ENCODE measurements at regions not wholly inside any gene's neighbourhood (a gene's known extent, or its start where the extent isn't known, plus 50 kb on each side); places are given as distances from the start of the nearest gene placed in this dataset.

DNA sequence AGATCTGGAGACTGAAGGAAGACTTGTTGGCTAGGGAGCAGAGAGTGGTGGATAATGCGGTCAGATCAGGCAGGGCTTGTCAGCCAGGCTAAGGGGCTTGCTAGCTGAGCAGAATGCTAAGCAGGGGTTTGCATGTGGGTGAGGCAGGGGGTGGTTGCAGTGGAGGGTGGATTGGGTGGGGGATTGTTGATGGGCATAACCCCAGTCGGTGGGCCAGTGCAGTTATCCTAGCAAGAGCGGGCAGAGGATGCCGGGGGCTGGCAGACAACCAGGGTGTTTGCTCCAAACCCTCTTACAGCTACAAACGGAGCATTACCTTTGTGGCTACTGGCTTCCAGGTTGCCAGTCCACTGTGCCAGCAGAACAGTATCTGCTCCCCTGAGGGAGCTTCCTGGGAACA, 131.5 kb upstream of the LGALSL start:
- POLR2A ChIA-PET: no interaction called here
- Mint-ChIP-seq H3K4me1 (peaks cover 41% of the 10 kb centered on the region), H3K36me3 (ENCODE audit: low read depth) (peaks cover 6% of the 10 kb centered on the region)

DNA sequence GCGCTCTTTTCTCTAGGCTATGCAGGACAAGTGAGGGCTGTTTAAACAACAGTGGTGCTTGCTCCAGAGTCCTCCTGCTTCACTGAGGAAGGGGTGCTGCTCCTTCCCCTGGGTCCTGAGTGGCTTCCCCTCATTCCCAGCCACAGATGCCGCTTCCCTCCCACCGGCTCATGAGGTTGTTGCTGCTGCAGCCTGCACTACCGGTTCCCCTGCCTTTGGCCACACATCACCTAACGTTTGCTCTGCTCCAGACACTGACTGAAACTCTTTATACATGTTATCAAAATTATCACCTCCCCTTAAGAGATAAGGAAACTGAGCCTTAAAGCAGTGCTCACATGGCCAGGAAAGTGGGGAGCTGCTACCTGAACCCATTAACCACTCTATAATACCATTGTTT, 130.8 kb upstream of the LGALSL start:
- CTCF ChIA-PET: interaction anchor here (1.3 to 1.7 kb wide), 2 partner anchors 8 to 12 kb away, joined by 4 to 5 read pairs; no protein-coding TSS in a partner anchor
- peaks cover 2% of the 10 kb centered on the region for H3K9me3 Mint-ChIP-seq
- POLR2A ChIA-PET: no interaction called here
- H3K4me3 Mint-ChIP-seq: no peak overlapping the region
- peaks cover 48% of the 10 kb centered on the region for H3K4me1 Mint-ChIP-seq
- no peak for DNase-seq
- no peak overlapping the region for H3K27ac Mint-ChIP-seq
- peaks cover 18% of the 10 kb centered on the region for H3K27me3 Mint-ChIP-seq
- peaks cover 6% of the 10 kb centered on the region for H3K36me3 Mint-ChIP-seq (ENCODE audit: low read depth)

More for the DNA sequence above, 131.5 kb upstream of the LGALSL start:
- no peak overlapping the region for H3K27ac Mint-ChIP-seq
- peaks cover 2% of the 10 kb centered on the region for H3K9me3 Mint-ChIP-seq
- H3K27me3 Mint-ChIP-seq: peaks cover 18% of the 10 kb centered on the region
- CTCF ChIA-PET: interaction anchor here (0.6 to 1.7 kb wide), 3 partner anchors 9 to 204 kb away, joined by 3 to 5 read pairs (median 4); no protein-coding TSS in a partner anchor
- DNase-seq: no peak
- no peak overlapping the region for H3K4me3 Mint-ChIP-seq

DNA sequence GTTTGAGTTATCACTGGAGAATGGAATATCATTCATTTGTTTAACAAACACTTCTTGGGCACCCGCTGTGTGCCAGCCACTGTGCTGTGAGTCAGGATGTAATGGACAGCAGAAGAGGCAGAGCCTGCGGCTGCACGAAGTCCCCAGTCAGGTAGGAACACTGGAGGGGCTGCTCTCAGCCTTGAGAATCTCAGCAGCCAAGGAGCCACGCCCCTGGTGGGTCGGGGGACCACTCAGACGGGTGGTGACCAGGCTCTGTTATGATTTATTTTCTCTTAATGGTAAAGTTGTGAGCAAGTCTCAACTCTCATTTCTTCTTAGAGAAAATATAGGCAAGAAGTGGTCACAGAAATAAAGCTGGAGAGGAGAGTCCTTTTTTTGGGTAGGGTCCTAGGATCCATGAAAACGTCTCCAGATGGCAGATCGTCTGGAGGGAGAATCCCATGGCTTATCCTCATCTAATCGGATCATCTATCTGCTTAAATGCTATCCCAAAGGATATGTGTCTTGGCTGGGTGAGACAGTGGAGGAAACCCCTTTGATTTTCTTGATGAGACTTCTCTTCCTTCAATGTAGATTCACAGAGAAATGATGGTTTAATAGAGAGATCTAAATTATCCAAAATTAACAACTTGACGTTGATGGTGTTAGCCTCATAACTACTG, 129.1 kb upstream of the LGALSL start:
- no peak overlapping the region for H3K27ac Mint-ChIP-seq
- no peak overlapping the region for H3K4me3 Mint-ChIP-seq
- H3K9me3 Mint-ChIP-seq: peaks cover 2% of the 10 kb centered on the region
- H3K4me1 Mint-ChIP-seq: peaks cover 60% of the 10 kb centered on the region
- DNase-seq: no peak
- ChIA-PET CTCF (interaction anchor here (0.5 to 8.8 kb wide), 5 partner anchors 14 to 276 kb away, joined by 3 to 72 read pairs (median 4); no protein-coding TSS in a partner anchor), POLR2A (no interaction called here)
- peaks cover 22% of the 10 kb centered on the region for H3K27me3 Mint-ChIP-seq
- peaks cover 6% of the 10 kb centered on the region for H3K36me3 Mint-ChIP-seq (ENCODE audit: low read depth)

DNA sequence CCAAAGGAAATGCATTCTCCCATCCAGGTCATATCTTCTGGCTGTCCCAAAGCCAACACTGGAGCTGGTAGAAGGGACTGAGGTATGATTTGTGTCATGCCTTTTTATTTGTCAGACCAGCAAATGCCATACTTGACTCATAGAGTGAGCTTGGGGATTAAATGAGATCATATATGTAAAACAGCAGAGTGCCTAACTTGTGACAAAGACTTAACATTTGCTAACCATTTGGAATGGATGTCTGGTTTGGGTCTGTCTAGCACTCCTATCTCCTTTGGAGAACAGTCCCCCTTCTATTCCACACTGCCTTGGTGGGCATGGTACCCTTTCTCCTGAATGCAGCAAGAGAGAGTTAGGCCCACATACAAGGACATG, 128.5 kb upstream of the LGALSL start:
- CTCF ChIA-PET: interaction anchor here (0.5 to 8.8 kb wide), 7 partner anchors 15 to 276 kb away, joined by 3 to 72 read pairs (median 5); no protein-coding TSS in a partner anchor
- peak overlapping the region; percentile 90 for H3K27ac Mint-ChIP-seq
- H3K4me3 Mint-ChIP-seq: peak overlapping the region; percentile 52
- H3K4me1 Mint-ChIP-seq: peaks cover 64% of the 10 kb centered on the region
- H3K9me3 Mint-ChIP-seq: peaks cover 2% of the 10 kb centered on the region
- DNase-seq: no peak
- peaks cover 22% of the 10 kb centered on the region for H3K27me3 Mint-ChIP-seq
- POLR2A ChIA-PET: interaction anchor here (1.0 kb wide), 1 partner anchor 8 kb away, joined by 3 read pairs; no protein-coding TSS in a partner anchor
- peaks cover 6% of the 10 kb centered on the region for H3K36me3 Mint-ChIP-seq (ENCODE audit: low read depth)

DNA sequence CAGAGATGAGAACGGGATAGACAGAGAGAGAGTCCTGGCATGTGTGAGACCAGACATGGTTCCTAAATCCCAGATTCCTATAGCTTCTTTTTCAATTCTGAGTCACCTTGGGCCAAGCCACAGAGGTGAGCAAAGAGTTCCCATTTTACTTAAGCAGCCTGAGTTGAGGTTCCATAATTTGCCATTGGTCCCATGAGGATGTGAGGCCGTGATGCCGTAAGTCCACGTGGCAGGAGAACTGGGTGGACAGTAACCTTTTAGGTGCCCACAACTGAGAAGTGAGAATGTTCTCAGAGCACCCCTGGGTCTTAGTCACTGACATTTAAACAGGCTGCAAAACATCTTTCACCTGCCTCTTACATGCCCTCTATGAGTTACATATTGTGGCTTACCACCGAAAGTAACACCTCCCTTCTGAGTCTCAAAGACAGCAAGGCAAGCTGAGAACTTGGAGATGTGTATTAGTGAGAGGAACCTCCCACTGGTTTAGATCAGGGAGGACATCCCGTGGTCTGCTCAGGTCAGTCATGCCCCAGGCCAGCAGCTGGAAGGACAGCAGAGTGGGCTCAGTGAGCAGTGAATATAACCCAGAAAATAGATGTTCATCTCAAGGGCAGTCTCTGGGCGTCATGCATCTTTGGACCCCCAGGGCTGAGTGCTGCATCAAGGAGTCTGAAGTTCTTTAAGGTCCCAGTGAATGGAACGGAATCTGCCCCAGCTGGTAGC, 127.9 kb upstream of the LGALSL start:
- H3K27me3 Mint-ChIP-seq: peaks cover 25% of the 10 kb centered on the region

DNA sequence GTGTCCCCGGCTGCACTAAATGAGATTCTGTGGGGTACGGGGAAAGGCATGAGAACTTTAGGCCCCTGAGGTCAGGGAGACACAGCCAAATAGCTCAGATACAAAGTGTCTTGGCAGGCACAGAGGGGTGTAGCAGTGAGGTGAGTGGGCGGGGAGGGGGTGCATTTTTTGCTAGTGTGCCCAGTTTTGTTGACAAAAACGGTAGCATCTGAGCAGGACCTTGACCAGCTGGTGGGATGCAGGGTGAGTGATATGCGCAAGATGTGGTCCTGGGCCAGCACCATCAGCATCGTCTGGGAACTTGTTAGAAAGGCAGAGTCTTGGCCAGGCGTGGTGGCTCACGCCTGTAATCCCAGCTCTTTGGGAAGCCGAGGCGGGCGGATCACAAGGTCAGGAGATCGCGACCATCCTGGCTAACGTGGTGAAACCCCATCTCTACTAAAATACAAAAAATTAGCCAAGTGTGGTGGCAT, 127.3 kb upstream of the LGALSL start:
- Mint-ChIP-seq H3K27ac (peak overlapping the region; percentile 90), H3K4me3 (peak overlapping the region; percentile 52), H3K27me3 (peaks cover 25% of the 10 kb centered on the region), H3K4me1 (peaks cover 70% of the 10 kb centered on the region), H3K9me3 (no peaks in the 10 kb centered on the region), H3K36me3 (ENCODE audit: low read depth) (peaks cover 6% of the 10 kb centered on the region)
- DNase-seq: no peak
- POLR2A ChIA-PET: interaction anchor here (0.7 to 1.0 kb wide), 3 partner anchors 9 to 427 kb away, joined by 3 to 4 read pairs (median 3); no protein-coding TSS in a partner anchor
- CTCF ChIA-PET: interaction anchor here (0.6 to 8.8 kb wide), 15 partner anchors 8 to 492 kb away, joined by 3 to 72 read pairs (median 5); no protein-coding TSS in a partner anchor

More for the DNA sequence above, 127.9 kb upstream of the LGALSL start:
- peak; percentile 82 for DNase-seq
- ChIA-PET CTCF (interaction anchor here (1.0 to 8.8 kb wide), 11 partner anchors 14 to 277 kb away, joined by 3 to 72 read pairs (median 5); no protein-coding TSS in a partner anchor), POLR2A (interaction anchor here (0.7 to 1.0 kb wide), 3 partner anchors 8 to 427 kb away, joined by 3 to 4 read pairs (median 3); no protein-coding TSS in a partner anchor)
- Mint-ChIP-seq H3K4me1 (peaks cover 68% of the 10 kb centered on the region), H3K4me3 (peak overlapping the region; percentile 52), H3K36me3 (ENCODE audit: low read depth) (peaks cover 6% of the 10 kb centered on the region), H3K27ac (peak overlapping the region; percentile 90), H3K9me3 (no peaks in the 10 kb centered on the region)

DNA sequence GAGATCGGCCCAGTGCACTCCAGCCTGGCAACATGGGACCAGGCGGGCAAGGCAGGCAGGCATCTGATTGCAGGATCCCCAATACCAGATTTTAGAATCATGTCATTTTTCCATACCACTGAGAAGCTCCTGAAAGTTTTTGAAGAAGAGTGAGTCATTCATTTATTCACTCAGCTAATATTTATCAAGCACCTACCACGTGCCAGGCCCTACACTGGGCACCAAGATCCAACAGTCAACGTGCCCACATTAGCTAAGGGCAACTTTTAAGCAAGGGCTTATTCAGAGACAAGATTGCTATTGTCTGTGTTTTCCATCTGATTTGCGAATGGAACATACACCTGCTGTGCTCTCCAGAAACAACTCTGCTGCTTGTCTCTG, 126.8 kb upstream of the LGALSL start:
- H3K9me3 Mint-ChIP-seq: no peaks in the 10 kb centered on the region
- CTCF ChIA-PET: interaction anchor here (0.6 to 8.8 kb wide), 20 partner anchors 9 to 493 kb away, joined by 3 to 72 read pairs (median 4); no protein-coding TSS in a partner anchor
- no peak for DNase-seq
- peak overlapping the region; percentile 79 for H3K27ac Mint-ChIP-seq
- peaks cover 6% of the 10 kb centered on the region for H3K36me3 Mint-ChIP-seq (ENCODE audit: low read depth)
- POLR2A ChIA-PET: interaction anchor here (1.0 kb wide), 1 partner anchor 114 kb away, joined by 4 read pairs; no protein-coding TSS in a partner anchor
- peaks cover 25% of the 10 kb centered on the region for H3K27me3 Mint-ChIP-seq
- peak overlapping the region; percentile 48 for H3K4me3 Mint-ChIP-seq
- H3K4me1 Mint-ChIP-seq: peaks cover 74% of the 10 kb centered on the region

DNA sequence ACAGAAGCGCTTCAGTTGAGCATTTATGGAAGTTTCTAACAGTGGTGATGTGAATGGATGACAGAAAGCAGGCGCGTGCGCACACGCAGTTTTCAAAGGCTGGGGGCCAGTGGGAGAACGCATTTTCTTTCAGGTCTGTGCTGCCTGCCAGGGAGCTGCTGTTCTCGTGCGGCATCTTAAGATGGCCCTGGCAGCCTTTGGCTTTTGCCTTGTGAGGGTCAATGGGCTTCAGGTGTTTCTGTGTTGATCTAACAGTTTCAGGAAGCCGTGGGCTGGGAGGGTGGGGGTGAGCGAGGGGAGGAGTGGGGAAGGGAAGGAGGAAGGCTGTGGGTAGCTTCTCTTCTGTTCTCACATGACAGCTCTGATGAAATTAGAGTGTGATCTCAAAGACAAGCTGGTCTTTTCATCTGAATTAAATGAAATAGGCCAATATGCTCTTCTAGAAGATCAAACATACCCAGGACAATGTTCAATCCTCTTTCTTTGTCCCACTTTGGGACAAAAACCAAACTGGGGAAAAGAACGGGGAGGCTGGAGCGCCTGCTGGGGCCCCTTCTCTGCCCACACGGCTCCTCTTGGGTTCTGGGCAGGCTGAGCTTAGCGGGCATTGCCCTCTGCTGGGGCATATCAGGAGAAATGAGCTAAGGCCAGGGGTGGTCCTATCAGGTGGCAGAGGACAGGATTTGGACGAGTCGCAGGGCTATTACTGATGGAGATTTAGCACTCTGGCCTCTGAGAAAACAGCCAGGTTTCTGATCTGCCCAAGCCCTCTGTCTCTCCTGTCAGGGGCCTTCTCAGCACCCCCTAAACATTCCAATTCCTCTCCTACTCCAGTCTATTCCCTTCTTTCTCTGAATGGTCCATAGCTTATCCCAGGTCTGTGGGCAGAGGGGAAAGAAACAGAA, 126.2 kb upstream of the LGALSL start:
- DNase-seq: peak; percentile 50
- Mint-ChIP-seq H3K4me3 (peak overlapping the region; percentile 48), H3K27ac (peak overlapping the region; percentile 79), H3K4me1 (peaks cover 74% of the 10 kb centered on the region), H3K27me3 (peaks cover 21% of the 10 kb centered on the region), H3K9me3 (no peaks in the 10 kb centered on the region), H3K36me3 (ENCODE audit: low read depth) (peaks cover 6% of the 10 kb centered on the region)
- ChIA-PET CTCF (interaction anchor here (0.7 to 8.8 kb wide), 20 partner anchors 10 to 310 kb away, joined by 3 to 72 read pairs (median 4); no protein-coding TSS in a partner anchor), POLR2A (interaction anchor here (1.0 kb wide), 1 partner anchor 115 kb away, joined by 4 read pairs; no protein-coding TSS in a partner anchor)

DNA sequence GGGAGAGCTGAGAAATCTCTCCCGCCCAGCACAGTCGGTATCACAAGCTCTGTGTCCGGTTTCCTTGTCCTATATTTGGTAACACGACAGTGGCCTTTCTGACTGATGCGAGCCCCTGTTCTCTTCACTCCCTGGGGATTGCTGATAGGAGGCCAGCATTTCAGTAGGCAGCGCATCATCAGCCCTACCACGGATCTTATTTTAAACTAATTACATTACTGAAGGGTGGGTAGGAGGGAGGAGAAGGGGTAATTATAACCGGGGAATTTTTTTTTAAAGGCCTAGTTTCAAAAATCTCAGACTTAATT, 125.6 kb upstream of the LGALSL start:
- Mint-ChIP-seq H3K27ac (peak overlapping the region; percentile 79), H3K4me1 (peaks cover 73% of the 10 kb centered on the region), H3K9me3 (no peaks in the 10 kb centered on the region), H3K27me3 (peaks cover 18% of the 10 kb centered on the region), H3K36me3 (ENCODE audit: low read depth) (peaks cover 6% of the 10 kb centered on the region), H3K4me3 (no peak overlapping the region)
- POLR2A ChIA-PET: no interaction called here
- CTCF ChIA-PET: interaction anchor here (0.6 to 8.8 kb wide), 16 partner anchors 9 to 310 kb away, joined by 3 to 72 read pairs (median 4); no protein-coding TSS in a partner anchor
- DNase-seq: no peak

DNA sequence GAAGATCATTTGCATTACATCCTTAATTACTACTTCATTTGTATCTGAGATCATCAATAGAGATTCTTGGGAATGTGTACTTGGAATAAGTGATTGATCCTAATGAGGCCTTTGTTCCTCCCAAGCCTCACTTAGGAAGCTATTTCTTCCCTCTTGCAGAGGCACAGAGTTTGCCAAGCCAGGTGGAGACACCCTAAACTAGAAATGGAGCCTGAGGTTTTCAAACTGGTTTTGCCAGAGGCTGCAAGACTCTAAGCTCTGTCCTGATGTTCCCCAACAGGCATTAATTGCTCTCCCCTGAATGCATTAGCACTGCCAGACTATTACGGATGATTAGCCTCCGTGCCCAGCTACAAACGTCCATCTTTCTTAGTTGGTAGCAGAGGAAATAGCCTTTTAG, 125.2 kb upstream of the LGALSL start:
- ChIA-PET POLR2A (no interaction called here), CTCF (interaction anchor here (0.6 to 8.8 kb wide), 11 partner anchors 11 to 311 kb away, joined by 3 to 72 read pairs (median 7); no protein-coding TSS in a partner anchor)
- Mint-ChIP-seq H3K9me3 (no peaks in the 10 kb centered on the region), H3K36me3 (ENCODE audit: low read depth) (peaks cover 3% of the 10 kb centered on the region), H3K27ac (no peak overlapping the region), H3K4me1 (peaks cover 70% of the 10 kb centered on the region), H3K4me3 (no peak overlapping the region), H3K27me3 (peaks cover 15% of the 10 kb centered on the region)
- no peak for DNase-seq

DNA sequence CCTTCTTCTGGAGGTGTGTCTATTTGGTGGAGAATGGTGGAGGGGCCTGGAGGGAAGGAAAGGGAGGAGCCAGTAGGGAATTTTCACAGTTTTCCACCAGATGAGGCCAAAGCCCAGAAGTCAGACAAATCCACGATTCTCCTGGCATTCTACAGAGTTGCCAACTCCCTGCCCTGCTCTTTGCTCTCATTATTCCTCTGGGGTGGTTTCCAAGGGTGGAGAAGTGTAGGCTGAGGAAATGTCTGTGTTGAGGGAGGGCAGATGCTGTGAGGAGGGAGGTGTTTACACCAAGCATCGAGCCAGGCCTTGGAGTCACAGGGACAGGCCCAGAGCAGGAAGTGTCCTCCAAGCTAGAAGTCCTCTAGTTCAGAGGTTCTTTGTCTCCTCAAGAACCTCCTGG, 124.1 kb upstream of the LGALSL start:
- Mint-ChIP-seq H3K36me3 (ENCODE audit: low read depth) (no peaks in the 10 kb centered on the region), H3K4me1 (peaks cover 60% of the 10 kb centered on the region), H3K9me3 (no peaks in the 10 kb centered on the region), H3K4me3 (no peak overlapping the region), H3K27me3 (peaks cover 7% of the 10 kb centered on the region), H3K27ac (peak overlapping the region; percentile 34)
- ChIA-PET POLR2A (no interaction called here), CTCF (interaction anchor here (0.7 to 8.8 kb wide), 24 partner anchors 12 to 538 kb away, joined by 3 to 72 read pairs (median 4); partner anchors contain the start of gene AFTPH)
- no peak for DNase-seq
